GM21447 (cell line): ENCODE measurements at regions not wholly inside any gene's neighbourhood (a gene's known extent, or its start where the extent isn't known, plus 50 kb on each side); places are given as distances from the start of the nearest gene placed in this dataset.

Source experiments
- ATAC-seq: cut with Tn5 transposase; IDR thresholded peaks from one replicate; pipeline ENCODE4 v1.9.1; 2021; ENCODE audit not compliant: unreplicated experiment

- no peak for ATAC-seq
Measured at GRCh38 chr11:19375440-19375839, 134.7 kb upstream of the E2F8 start.

DNA sequence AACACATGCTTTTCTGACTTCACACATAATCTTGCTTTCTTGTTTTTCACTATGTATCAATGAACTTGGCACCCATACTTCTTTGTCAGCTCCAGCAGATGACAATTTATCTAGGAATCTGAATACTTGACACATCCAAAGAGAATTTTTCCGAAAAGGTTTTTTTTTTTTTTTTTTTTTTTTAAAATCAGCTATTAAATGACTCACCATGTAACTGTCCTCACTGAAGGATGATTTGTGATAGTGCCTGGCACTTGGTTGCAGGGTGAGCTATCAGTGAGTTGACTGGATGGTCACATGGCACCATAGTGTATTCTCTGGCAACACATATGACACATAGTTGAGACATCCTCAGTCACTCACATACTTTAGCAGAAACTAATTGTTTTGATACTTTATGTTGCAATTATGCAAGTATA is 133.4 kb upstream of the E2F8 start:
- no peak for ATAC-seq

- ATAC-seq = no peak
Measured at GRCh38 chr11:19372381-19372780, 131.6 kb upstream of the E2F8 start.

DNA sequence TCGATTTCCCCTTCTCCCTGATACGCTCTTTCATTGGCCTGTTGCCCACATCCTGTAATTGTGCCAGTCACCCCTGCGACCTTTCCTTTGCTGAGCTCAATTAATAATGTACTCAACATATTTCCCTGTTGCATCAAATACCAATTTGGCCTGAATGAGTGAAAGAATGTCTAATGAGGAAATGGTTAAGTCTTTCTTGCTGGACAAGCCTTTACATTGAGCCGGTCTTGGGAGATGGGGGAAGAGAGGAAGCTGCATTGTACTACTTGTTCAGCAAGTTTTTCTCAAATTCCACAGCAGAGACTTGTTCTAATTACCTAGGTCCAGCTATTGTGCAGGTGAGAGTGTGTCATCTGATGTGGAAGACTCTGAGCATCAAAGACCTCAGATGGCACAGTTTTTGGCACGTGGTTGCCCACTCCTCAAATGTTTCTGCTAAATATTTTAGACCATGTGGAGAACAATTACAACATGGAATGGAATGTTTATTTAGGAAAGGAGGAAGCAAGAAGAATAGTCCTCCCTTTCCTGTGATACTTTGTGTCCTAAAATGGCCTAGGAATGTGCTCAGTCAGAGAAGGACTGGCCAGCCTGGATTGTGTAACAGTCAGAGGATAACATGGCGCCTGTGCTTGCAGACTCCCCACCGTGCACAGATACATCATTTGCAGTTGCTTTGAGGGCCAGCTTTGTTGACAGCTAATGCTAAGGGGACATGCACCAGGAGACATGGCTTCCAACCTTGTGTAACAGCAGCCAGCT is 129.5 kb upstream of the E2F8 start:
- ATAC-seq = no peak

- ATAC-seq = no peak
Measured at GRCh38 chr11:19368726-19369375, 128.1 kb upstream of the E2F8 start.

- ATAC-seq = no peak
Measured at GRCh38 chr11:19366992-19367709, 126.4 kb upstream of the E2F8 start.

GRCh38 chr11:19365743-19366410 is 125.1 kb upstream of the E2F8 start:
- ATAC-seq = no peak

DNA sequence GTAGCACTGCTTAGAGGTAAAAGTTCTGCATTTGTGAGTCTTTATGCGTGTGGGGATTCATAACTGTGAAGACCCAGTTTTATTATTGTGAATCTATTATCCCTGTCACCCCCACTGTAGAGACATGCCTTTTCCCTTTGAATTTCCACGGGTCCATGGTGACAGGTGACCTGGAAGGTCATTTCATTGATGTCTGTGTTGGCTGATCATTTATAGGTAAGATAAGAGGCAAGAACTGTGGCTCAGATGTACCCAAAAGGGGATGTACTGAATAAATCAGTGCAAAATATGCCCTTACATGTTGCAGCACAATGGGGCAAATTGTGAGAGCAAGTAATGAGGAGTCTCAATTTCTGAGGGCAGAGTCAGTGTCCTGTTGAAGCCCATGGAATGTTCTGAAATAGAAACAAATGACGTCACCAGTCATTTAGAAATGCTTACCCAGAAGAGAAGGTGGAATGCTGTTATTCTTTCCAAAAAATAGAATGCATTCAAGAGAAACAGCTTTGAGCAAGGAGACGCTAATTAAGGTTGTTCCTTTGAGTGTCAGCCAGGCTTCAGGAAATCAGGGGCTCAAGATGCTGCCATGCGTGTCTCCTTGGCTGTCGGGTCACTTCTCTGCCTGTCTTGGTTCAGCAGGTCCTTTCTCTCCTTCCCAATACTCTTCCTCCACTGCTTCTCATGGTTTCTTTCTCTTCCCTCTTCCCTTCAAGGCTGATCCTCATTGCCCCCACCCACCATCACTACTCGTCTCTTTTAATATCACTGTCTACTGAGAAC is 118.7 kb upstream of the E2F8 start:
- no peak for ATAC-seq

- ATAC-seq = no peak
Measured at GRCh38 chr11:19357943-19358342, 117.2 kb upstream of the E2F8 start.

DNA sequence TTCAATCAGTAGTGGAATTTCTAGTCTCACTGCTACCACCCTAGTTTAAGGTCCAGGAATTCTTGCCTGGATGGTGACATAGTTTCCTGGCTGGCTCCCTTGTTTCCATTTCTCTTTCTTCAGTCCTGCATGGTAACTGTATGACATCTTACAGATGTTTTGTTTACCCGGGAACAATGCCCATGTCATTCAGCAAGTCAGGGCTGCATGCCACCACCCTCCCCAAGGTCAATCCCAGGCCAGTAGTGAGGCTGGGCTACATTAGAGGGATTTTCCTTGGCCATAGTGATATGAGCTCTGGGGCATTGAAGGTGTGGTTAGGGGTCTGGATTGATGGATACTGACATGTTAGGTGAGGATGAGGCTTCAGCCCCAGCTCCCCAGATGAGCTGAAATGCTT is 114.9 kb upstream of the E2F8 start:
- no peak for ATAC-seq

DNA sequence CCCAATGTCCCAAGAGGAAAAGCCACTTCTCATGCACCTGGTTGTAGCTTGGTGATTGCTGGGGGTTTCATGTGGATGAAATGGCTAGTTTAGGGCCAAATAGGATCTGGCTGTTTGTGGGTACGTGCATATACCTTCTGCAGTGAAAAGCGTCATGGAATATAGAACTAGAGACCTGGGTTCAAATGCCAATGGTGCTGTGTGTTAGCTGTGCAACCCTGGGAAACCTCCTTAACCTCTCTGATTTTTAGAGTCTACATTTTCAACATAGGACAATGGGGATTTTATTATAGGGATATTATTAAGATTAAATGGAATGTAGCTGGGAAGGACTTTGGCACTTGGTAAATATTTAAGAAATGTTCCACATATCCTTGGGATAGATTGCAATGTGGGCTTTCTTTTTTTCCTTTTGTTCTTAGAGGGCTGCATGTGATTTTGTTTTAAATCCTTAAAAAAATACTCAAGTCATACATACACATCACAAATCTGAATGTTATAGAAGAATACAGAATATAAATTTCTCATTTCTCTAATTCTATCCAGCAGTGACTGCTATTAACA is 112.6 kb upstream of the E2F8 start:
- ATAC-seq = no peak

DNA sequence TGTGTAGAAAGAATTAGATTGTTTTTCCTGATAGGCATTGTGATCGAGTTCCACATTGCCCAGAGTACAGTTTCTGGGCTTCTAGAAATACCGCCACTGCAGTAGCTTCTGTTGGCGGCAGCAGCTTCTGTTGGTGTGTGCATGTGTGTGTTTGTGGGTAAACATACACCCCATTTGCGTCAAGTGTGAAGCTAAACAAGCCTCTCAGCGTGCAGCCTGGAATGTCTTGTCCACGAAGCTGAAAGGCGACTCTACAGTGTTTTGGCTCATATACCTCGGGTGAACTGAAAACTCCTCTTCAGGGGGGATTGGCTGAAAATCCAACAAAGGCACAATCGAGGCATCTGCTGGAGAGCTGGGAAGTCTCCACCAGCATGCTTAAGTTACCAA is 112.0 kb upstream of the E2F8 start:
- no peak for ATAC-seq

- ATAC-seq = no peak
Measured at GRCh38 chr11:19352072-19352770, 111.5 kb upstream of the E2F8 start.

DNA sequence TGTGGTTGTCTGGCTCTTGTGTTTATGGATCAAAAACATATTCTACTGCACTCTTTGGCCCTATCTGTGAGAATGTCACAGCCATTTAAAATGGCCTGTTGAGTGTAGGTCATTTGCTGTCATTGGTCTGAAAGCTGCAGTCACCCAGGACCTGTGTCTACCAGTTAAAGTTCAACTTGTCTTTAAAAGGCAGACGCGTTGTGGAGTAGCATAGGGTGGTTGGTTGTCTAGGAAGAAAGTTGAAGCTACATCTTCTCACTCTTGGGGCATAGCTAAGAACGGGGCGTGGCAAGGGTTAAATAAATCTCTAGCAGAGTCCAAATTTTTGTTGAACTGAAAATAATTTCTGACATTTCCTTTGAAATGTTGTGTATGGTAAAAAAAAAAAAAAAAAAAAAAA is 110.7 kb upstream of the E2F8 start:
- no peak for ATAC-seq

GRCh38 chr11:19350160-19350559 is 109.4 kb upstream of the E2F8 start:
- ATAC-seq = no peak

GRCh38 chr11:19349340-19350025 is 108.7 kb upstream of the E2F8 start:
- no peak for ATAC-seq

- no peak for ATAC-seq
Measured at GRCh38 chr11:19347911-19348310, 107.2 kb upstream of the E2F8 start.

GRCh38 chr11:19345848-19346681 is 105.3 kb upstream of the E2F8 start:
- peak; percentile 51 for ATAC-seq

DNA sequence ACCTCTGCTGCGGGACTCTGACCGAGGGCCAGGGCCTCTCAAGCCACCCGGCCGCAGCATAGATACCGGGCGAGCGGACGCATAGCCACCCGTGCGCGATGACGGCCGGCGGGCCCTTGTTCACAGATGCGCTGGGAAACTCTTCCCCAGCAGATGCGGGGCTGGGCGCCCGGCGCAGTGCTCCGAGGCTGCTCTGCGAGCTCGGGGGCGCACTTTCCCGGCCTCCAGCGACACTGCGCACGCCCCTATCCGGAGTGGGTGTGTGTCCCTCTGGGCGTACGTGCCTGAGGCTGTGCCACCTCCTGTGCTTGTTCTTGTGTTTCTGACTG is 104.7 kb upstream of the E2F8 start:
- ATAC-seq = peak; percentile 20
